GM04503 (cell line): ENCODE measurements at regions not wholly inside any gene's neighbourhood (a gene's known extent, or its start where the extent isn't known, plus 50 kb on each side); places are given as distances from the start of the nearest gene placed in this dataset.
A peak's percentile ranks its signal among the peaks of the same experiment; 100 is the strongest.

Experiments
- DNase-seq: peaks from one replicate; pipeline ENCODE4 v3.0.0-alpha.2; 2012; ENCODE audit warnings: low read depth

- DNase-seq: no peak
Measured at GRCh38 chr4:32429151-32429550, 1709.0 kb downstream of the PCDH7 start.

DNA sequence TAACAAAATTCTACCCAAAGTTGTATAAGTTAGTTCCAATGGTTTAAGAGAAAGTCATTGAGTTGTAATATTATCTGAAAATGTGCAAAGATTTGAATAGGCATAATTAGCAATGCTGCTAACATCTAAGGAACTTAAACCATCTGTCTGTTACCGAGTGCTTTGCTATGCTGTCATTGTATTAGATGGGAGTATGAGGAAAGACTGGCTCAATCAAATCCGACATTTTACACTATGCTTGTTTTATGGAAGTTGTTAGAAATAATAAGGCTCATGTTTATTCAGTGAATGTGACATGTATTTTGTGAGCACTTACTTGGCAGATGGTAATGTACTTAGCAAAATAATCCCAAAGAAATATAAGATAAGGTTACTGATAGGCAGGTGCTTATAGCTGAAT lies 1715.1 kb downstream of the PCDH7 start:
- DNase-seq: no peak

- no peak for DNase-seq
Measured at GRCh38 chr4:32436816-32437215, 1716.6 kb downstream of the PCDH7 start.

DNA sequence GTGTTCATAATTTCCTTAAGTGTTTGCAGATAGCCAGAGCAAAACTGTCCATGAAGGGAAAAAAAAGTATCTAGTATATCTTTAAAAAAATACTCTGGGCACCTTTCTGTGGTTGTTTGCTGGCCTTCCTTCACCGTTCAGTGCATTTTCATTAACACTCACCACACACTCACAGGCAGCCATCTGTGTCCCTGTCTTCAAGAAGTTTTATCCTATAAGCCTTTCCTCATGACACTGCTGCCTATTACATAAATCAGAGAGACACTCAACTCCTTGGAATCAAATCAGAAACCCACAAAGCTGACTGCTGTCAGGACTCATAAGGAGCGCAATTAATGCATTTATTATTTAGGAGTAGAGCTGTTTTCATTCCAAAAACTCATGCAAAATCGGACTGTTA lies 1720.2 kb downstream of the PCDH7 start:
- no peak for DNase-seq

DNA sequence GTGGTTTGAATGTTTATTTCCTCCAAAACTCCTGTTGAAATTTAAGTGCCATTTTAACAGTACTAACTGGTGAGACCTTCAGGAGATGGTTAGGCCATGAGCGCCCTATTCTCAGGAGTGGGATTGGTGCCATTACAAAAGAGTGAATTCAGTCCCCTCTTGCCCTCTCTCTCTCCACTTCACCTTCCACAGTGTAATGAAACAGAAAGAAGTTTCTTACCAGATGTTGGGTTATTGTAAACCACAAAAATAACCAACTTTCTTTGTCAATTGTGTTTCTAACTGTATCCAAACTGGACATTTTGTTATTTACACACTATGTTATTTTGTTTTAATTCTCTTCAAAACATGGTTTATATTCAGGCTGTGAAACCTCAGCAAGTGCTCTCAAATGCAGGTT lies 1734.3 kb downstream of the PCDH7 start:
- DNase-seq: no peak

DNA sequence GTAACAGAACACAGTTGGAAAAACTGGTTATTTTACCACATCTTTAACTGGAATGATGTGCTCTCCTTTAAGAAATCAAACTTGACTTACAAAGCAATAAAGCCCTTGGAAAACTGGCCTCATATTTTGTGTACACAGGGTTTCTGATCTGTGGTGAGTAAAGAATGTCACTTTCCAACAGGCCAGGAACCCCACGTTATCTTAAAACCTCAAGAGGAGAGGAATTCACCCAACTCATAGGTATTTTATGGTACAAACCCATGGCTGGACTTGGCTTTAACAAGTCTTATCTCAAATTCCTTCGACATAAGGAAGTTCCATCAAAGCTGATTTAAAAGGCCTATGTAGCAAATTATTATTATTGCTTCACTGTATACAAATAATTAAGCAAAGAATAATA lies 1735.1 kb downstream of the PCDH7 start:
- DNase-seq: no peak

DNA sequence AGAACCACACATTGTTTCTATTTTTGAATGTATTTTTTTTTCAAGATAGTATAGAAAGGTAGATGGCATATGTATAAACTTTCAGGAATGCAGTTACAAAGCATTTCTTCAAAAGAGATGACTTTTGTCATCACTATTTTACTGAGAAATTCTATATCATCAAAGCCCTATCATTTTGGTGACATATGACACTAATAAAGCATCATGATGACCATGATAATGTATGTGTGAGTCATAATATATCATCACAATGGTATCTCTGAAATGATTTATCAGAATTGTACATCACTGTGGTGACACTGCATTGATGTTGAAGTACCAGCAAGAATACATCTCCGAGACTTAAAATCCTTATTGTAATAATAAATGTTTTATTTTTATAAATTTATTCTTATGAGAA lies 1740.8 kb downstream of the PCDH7 start:
- no peak for DNase-seq

GRCh38 chr4:32462944-32463343 lies 1742.8 kb downstream of the PCDH7 start:
- DNase-seq: no peak

GRCh38 chr4:32470087-32470585 lies 1750.0 kb downstream of the PCDH7 start:
- no peak for DNase-seq

GRCh38 chr4:32472918-32473317 lies 1752.7 kb downstream of the PCDH7 start:
- no peak for DNase-seq

DNA sequence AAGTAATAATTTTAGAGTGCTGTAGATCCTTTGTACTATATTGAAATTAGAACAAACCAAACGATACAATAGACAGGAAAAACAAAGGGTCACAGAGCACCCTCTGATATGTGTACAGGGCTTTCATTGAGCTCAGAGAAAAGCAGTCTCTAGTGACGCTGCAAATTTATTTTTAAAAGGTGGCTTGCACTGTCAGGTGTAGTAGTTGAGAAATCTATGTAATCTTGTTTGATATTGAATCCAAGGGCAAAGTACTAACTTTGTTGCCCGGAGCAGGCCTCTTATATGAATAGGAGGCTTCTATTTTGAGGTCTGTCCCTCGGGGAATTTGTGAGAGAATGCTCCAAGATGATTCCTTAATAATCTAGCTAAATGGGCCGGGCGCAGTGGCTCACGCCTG lies 1755.5 kb downstream of the PCDH7 start:
- no peak for DNase-seq

DNA sequence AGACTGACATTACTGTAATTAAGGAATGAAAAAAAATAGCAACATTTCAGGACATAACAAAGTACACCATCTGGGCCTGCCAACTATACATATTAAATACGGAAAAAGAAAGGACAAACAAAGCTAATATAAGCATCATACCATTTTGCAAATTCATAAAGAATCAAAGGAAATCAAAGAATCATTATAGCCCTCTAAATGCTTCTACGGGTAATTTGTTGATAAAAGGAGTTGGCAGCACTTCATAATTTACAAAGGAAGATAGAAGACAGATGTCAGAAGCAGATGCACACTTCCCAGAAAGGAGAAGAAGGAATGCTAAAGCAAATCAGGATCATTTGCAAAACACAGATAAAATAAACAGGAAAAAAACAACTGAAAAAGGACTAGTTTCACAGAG lies 1757.3 kb downstream of the PCDH7 start:
- DNase-seq: no peak

GRCh38 chr4:32485956-32486355 lies 1765.8 kb downstream of the PCDH7 start:
- DNase-seq: no peak

- DNase-seq: no peak
Measured at GRCh38 chr4:32488690-32489089, 1768.5 kb downstream of the PCDH7 start.

GRCh38 chr4:32499171-32499570 lies 1779.0 kb downstream of the PCDH7 start:
- peak; percentile 4 for DNase-seq

GRCh38 chr4:32503241-32503640 lies 1783.1 kb downstream of the PCDH7 start:
- DNase-seq: no peak

- DNase-seq: no peak
Measured at GRCh38 chr4:32506067-32506466, 1785.9 kb downstream of the PCDH7 start.

DNA sequence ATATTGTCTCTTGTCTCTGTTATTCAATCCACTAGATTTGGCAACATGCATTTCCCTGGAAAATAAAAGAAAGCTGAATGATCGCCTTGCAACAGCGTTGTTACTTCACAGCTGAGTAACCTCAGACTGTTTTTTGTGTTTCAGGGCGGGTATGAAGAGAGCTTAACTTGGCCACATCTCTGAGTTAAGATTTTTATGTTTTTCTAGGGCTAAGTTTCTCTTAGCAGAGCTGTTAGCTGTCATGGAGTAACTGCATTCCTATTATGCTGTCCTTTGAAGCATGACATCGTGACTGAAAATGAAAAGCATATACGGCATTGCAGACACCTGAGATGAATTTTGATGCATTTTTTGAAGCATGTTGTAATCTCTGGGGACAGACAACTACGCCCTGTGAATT lies 1798.9 kb downstream of the PCDH7 start:
- DNase-seq: no peak

DNA sequence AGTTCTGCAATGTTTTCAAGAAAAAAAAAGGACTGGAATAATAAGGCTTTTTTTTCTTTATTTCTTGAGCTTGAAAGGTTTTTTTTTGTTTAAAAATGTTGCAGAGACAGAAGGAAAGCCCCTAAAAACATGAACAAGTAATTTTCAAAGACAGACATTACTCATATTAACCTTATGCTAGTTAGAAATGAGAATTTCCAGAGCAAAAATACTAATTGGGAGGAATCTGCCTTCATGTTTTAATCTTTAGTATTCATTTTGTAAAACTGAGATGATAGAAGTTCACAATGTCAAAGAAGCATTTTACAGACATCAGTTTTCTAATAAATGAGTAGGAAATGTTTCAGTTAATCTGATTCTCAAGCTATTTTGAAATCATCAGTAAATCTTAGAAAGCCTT lies 1805.3 kb downstream of the PCDH7 start:
- no peak for DNase-seq

DNA sequence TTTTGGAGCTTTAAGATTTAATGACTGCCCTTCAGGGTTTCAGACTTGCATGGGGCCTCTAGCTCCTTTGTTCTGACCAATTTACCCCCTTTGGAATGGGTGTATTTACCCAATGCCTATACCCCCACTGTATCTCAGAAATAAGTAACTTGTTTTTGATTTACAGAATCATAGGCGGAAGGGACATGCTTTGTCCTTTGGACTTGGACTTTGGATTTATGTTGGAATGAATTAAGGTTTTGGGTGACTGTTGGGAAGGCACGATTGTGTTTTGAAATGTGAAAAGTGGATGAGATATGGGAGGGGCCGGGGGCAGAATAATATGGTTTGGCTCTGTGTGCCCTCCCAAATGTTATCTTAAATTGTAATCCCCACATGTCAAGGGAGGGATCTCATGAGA lies 1824.7 kb downstream of the PCDH7 start:
- DNase-seq: no peak

- no peak for DNase-seq
Measured at GRCh38 chr4:32551943-32552342, 1831.8 kb downstream of the PCDH7 start.

- DNase-seq: no peak
Measured at GRCh38 chr4:32560306-32560705, 1840.1 kb downstream of the PCDH7 start.

- no peak for DNase-seq
Measured at GRCh38 chr4:32562010-32562409, 1841.8 kb downstream of the PCDH7 start.

DNA sequence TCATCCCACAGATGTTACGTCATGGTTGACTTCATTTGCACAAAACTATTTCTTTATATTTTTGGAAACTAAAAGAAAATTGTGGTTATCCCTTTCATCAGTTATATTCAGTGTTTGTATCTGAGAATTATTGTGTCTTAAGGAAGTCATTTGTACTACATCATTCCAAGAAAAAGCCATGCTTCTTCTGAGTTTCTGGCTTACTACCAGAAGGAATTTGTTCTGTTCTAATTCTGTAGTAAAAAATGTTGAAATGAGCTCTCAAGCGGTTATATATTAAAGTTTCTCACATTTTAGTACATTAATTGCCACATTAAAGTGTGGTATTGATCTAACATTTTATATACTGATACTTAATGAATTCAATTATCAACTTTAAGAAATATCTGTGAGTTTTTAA lies 1844.5 kb downstream of the PCDH7 start:
- no peak for DNase-seq

- DNase-seq: no peak
Measured at GRCh38 chr4:32569861-32570260, 1849.7 kb downstream of the PCDH7 start.
